Transverse colon (tissue), 4 donors: ENCODE measurements at regions not wholly inside any gene's neighbourhood (a gene's known extent, or its start where the extent isn't known, plus 50 kb on each side); places are given as distances from the start of the nearest gene placed in this dataset.

ENCODE experiments used
- CTCF ChIP-seq, 5 experiments: fragments of 200-600 bp in 3 of 5; fragments of 450-650 bp in 2 of 5; sonication (generic) in 3 of 5; IDR thresholded peaks; 1 replicate in 2 of 5; 2 replicates in 3 of 5; pipeline ENCODE4 v1.5.1; 2016 to 2017; ENCODE audit warnings: antibody characterized with exemption in 5 of 5, inconsistent platforms in 3 of 5, mild to moderate bottlenecking in 2 of 5, moderate library complexity in 1 of 5
- EP300 ChIP-seq: sonication (generic); formaldehyde crosslinking; IDR thresholded peaks from one replicate; pipeline ENCODE4 v1.6.1; 2017; ENCODE audit warnings: antibody characterized with exemption, low read depth
- POLR2A ChIP-seq: fragments of 450-650 bp; IDR thresholded peaks from one replicate; pipeline ENCODE4 v1.6.1; 2016; ENCODE audit warnings: antibody characterized with exemption, mild to moderate bottlenecking, moderate library complexity
- POLR2AphosphoS5 ChIP-seq, 3 donors: sonication (generic); formaldehyde crosslinking; IDR thresholded peaks; one replicate each; pipeline ENCODE4 v1.6.1; 2016; ENCODE audit warnings: antibody characterized with exemption in 3 of 3

DNA sequence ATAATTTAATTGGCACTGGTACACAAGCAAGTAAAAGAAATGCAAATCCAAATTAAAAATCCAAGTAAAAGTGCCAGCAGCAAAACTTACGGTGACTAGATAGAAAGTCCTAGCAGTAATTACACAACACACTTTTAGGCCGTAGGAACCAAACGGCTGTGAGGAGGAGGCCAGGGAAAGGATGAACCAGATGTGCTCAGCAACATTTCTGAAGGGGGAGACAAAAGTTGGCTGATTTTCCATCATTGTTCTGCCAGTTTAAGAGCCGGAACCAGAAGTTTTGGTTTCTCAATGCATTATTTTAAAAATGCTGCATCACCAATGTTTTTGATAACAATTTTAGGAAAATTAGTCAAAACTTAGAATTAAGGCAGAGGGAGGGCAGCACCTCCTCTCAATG, 68.7 kb upstream of the ENPP6 start:
- TF ChIP-seq CTCF (IDR thresholded peaks at IDR 0.05) (no peak), POLR2A (no peak), EP300 (no peak), POLR2AphosphoS5 (IDR thresholded peaks at IDR 0.05) (no peak)
